GM13976 (cell line): ENCODE measurements at regions not wholly inside any gene's neighbourhood (a gene's known extent, or its start where the extent isn't known, plus 50 kb on each side); places are given as distances from the start of the nearest gene placed in this dataset.

ENCODE experiments used
- DNase-seq: peaks from one replicate; pipeline ENCODE4 v3.0.0; 2012; ENCODE audit warnings: low spot score
- in situ Hi-C: fragments of 300-500 bp; cut with MboI; formaldehyde crosslinking; loops from one replicate; pipeline ENCODE4 v1.12.0; 2022; ENCODE audit warnings: low sequenced_read_pairs, mixed read lengths, inconsistent platforms; ENCODE audit not compliant: unreplicated experiment
- TF ChIP-seq, protein P1 (sequence below): IDR thresholded peaks from 2 replicates; pipeline ENCODE4 v1.5.1; 2012; ENCODE audit warnings: borderline replicate concordance, mild to moderate bottlenecking; ENCODE audit not compliant: insufficient read depth; ENCODE audit errors: extremely low read depth, missing control alignments, control extremely low read depth

GRCh38 chr5:53206562-53206961 is 97.0 kb upstream of the MOCS2 start:
- in situ Hi-C loops, result no loop called here
- no peak for DNase-seq
- TF ChIP-seq, protein P1, sequence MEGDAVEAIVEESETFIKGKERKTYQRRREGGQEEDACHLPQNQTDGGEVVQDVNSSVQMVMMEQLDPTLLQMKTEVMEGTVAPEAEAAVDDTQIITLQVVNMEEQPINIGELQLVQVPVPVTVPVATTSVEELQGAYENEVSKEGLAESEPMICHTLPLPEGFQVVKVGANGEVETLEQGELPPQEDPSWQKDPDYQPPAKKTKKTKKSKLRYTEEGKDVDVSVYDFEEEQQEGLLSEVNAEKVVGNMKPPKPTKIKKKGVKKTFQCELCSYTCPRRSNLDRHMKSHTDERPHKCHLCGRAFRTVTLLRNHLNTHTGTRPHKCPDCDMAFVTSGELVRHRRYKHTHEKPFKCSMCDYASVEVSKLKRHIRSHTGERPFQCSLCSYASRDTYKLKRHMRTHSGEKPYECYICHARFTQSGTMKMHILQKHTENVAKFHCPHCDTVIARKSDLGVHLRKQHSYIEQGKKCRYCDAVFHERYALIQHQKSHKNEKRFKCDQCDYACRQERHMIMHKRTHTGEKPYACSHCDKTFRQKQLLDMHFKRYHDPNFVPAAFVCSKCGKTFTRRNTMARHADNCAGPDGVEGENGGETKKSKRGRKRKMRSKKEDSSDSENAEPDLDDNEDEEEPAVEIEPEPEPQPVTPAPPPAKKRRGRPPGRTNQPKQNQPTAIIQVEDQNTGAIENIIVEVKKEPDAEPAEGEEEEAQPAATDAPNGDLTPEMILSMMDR, result no peak

DNA sequence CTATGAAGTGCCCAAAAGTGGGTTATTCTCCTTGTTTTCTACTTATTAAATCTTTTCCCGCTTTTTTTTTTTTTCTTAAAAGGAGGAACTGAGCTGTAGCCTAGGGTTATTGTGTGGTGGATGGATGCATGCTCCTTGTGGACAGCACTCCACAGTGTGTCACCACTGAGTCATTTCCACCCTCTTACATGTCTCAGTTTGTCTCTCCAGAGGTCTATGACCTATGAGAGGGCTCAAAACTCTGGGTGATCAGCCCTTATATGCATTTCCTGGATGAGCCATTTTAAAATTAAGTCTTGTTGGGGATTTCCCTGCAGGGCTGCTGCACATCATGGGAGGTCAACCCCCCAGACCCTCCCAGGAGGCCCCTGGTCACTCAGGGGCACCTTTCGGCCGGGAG is 102.2 kb upstream of the MOCS2 start:
- in situ Hi-C loops, result no loop called here
- no peak for DNase-seq
- TF ChIP-seq, protein P1, result no peak

DNA sequence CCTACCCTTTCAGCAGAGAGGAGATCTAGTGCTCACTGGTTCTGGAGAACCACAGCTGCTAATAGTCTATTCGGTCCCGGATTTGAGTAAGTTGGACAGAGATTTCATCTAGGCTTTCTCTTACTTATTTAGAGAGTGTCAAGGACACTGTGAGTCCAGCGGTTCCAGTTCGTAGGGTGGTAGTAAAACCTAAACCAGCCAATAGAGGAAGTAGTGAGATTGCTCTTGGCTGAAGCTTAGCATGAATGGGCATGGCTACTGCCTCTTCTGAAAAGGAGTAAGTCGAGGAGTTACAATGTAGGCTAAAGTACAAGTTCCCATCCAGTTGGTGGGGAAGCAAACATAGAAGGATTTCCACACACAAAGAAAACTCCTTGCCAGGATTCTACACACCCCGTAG is 109.6 kb upstream of the MOCS2 start:
- in situ Hi-C loops, result no loop called here
- TF ChIP-seq, protein P1, result no peak
- DNase-seq, result no peak

DNA sequence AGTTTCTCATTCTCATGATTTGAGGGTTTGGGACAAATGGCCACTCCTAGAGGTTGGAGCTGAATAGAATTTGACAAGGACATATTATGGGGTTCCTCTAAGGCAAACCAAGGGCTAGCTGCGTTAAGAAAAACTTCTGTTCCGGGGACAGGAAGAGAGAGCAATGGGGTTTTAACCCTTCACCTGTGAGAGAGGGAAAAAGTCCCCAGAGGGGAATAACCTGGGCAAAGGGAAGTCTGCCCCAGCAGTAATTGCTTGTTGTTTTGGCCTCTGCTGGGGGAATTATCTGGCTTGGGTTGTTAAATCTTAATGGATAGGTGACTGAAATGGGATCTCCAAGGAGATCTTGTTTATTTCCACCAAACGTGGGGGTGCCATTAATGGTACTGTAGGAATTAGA is 110.1 kb upstream of the MOCS2 start:
- no peak for DNase-seq
- in situ Hi-C loops, result no loop called here
- TF ChIP-seq, protein P1, result no peak

GRCh38 chr5:53233645-53234405 is 124.3 kb upstream of the MOCS2 start:
- DNase-seq, result no peak
- in situ Hi-C loops, result no loop called here

GRCh38 chr5:53236683-53237082 is 127.1 kb upstream of the MOCS2 start:
- in situ Hi-C loops, result no loop called here
- DNase-seq, result no peak
- TF ChIP-seq, protein P1, result no peak

More at GRCh38 chr5:53233645-53234405, 124.3 kb upstream of the MOCS2 start:
- TF ChIP-seq, protein P1, result no peak
